Stomach (tissue), 8 donors: ENCODE measurements at regions not wholly inside any gene's neighbourhood (a gene's known extent, or its start where the extent isn't known, plus 50 kb on each side); places are given as distances from the start of the nearest gene placed in this dataset.

Source experiments
- DNase-seq, 2 donors: peaks; one replicate each; pipeline versions ENCODE4 v3.0.0 to v3.0.0-alpha.2; 2013 to 2019
- H3K27ac ChIP-seq, 5 donors: fragments of 200-600 bp in 4 of 5; sonication (generic) in 4 of 5; one replicate each; pipeline ENCODE4 v1.5.1; 2013 to 2019; ENCODE audit warnings: mild to moderate bottlenecking in 1 of 5, moderate library complexity in 1 of 5
- H3K27me3 ChIP-seq, 3 donors: fragments of 200-600 bp; sonication (generic); one replicate each; pipeline ENCODE4 v1.5.1; 2017 to 2019; ENCODE audit warnings: mixed run types in 1 of 3
- H3K36me3 ChIP-seq, 4 donors: fragments of 200-600 bp; sonication (generic); 1 replicate in 3 of 4; 2 replicates in 1 of 4; pipeline ENCODE4 v1.5.1; 2016 to 2019
- H3K4me1 ChIP-seq, 4 donors: fragments of 200-600 bp; sonication (generic); one replicate each; pipeline ENCODE4 v1.5.1; 2016 to 2019
- H3K4me3 ChIP-seq, 4 donors: fragments of 200-600 bp; sonication (generic) in 3 of 4; one replicate each; pipeline ENCODE4 v1.5.1; 2016 to 2019; ENCODE audit warnings: mild to moderate bottlenecking in 1 of 4
- H3K9me3 ChIP-seq, 4 donors: fragments of 200-600 bp; sonication (generic); one replicate each; pipeline ENCODE4 v1.5.1; 2016 to 2019
- EP300 ChIP-seq: sonication (generic); formaldehyde crosslinking; IDR thresholded peaks from one replicate; pipeline ENCODE4 v1.6.1; 2017; ENCODE audit warnings: antibody characterized with exemption
- POLR2A ChIP-seq, 4 donors: fragments of 450-650 bp; IDR thresholded peaks; one replicate each; pipeline ENCODE4 v1.6.1; 2016; ENCODE audit warnings: antibody characterized with exemption in 4 of 4, control low read depth in 2 of 4, mild to moderate bottlenecking in 1 of 4, moderate library complexity in 1 of 4
- POLR2AphosphoS5 ChIP-seq, 3 donors: sonication (generic); formaldehyde crosslinking; IDR thresholded peaks; one replicate each; pipeline ENCODE4 v1.6.1; 2016; ENCODE audit warnings: antibody characterized with exemption in 3 of 3
- WGBS, 5 donors: extraction: QIAGEN DNeasy Blood & Tissue Kit in 3 of 5; methylation state at CpG; one replicate each; pipeline versions ENCODE4 v1.1.5 to v1.1.7; 2013 to 2018; 5-methylcytosine and 5-hydroxymethylcytosine counted together
- intact Hi-C: fragments of 100-400 bp; cut with DNase I; formaldehyde crosslinking; loops from one replicate; pipeline ENCODE4 v1.15.1; 2023; ENCODE audit warnings: low total_unique reads
- TF ChIP-seq, protein P1 (sequence below), 7 experiments: fragments of 450-650 bp in 4 of 7; fragments of 200-600 bp in 3 of 7; sonication (generic) in 3 of 7; IDR thresholded peaks; one replicate each; pipeline ENCODE4 v1.5.1; 2016 to 2019; ENCODE audit warnings: antibody characterized with exemption in 7 of 7, control low read depth in 2 of 7, mild to moderate bottlenecking in 1 of 7
- donor health status: healthy with polysubstance abuse.
- donor health status: Bipolar disorder and iron deficiency.
- donor health status: healthy.

GRCh38 chr1:60394436-60394835 is 320.9 kb upstream of the C1orf87 start:
- Histone ChIP-seq H3K9me3 (no peaks in the 10 kb centered on the region), H3K27ac (no peak overlapping the region), H3K36me3 (no peaks in the 10 kb centered on the region), H3K4me3 (no peak overlapping the region), H3K27me3 (no peaks in the 10 kb centered on the region), H3K4me1 (no peaks in the 10 kb centered on the region)
- DNase-seq: peak in 1 of 2 donors; percentile 7
- intact Hi-C loops: no loop called here
- 70 to 78% (median 75%) methylated on average over 3 of the region's 3 CpGs for WGBS, 5 donors
- TF ChIP-seq POLR2AphosphoS5 (IDR thresholded peaks at IDR 0.05): no peak
- TF ChIP-seq POLR2A (IDR thresholded peaks at IDR 0.05): no peak
- TF ChIP-seq EP300: no peak
- TF ChIP-seq, protein P1, sequence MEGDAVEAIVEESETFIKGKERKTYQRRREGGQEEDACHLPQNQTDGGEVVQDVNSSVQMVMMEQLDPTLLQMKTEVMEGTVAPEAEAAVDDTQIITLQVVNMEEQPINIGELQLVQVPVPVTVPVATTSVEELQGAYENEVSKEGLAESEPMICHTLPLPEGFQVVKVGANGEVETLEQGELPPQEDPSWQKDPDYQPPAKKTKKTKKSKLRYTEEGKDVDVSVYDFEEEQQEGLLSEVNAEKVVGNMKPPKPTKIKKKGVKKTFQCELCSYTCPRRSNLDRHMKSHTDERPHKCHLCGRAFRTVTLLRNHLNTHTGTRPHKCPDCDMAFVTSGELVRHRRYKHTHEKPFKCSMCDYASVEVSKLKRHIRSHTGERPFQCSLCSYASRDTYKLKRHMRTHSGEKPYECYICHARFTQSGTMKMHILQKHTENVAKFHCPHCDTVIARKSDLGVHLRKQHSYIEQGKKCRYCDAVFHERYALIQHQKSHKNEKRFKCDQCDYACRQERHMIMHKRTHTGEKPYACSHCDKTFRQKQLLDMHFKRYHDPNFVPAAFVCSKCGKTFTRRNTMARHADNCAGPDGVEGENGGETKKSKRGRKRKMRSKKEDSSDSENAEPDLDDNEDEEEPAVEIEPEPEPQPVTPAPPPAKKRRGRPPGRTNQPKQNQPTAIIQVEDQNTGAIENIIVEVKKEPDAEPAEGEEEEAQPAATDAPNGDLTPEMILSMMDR (IDR thresholded peaks at IDR 0.05): no peak

- 73 to 84% (median 82%) methylated on average over 3 of the region's 3 CpGs for WGBS, 5 donors
Measured at GRCh38 chr1:60390593-60391282, 317.2 kb upstream of the C1orf87 start.

GRCh38 chr1:60388092-60388987 is 314.8 kb upstream of the C1orf87 start:
- Histone ChIP-seq H3K36me3 (no peaks in the 10 kb centered on the region), H3K4me1 (no peaks in the 10 kb centered on the region), H3K27ac (no peak overlapping the region), H3K9me3 (no peaks in the 10 kb centered on the region), H3K4me3 (no peak overlapping the region), H3K27me3 (no peaks in the 10 kb centered on the region)
- TF ChIP-seq, protein P1 (IDR thresholded peaks at IDR 0.05): no peak
- no peak for TF ChIP-seq POLR2A (IDR thresholded peaks at IDR 0.05)
- no peak for TF ChIP-seq EP300
- TF ChIP-seq POLR2AphosphoS5 (IDR thresholded peaks at IDR 0.05): no peak
- peak in 1 of 2 donors; percentile 29 for DNase-seq
- intact Hi-C loops: no loop called here
- 55 to 68% (median 62%) methylated on average over 7 of the region's 7 CpGs for WGBS, 5 donors

More at GRCh38 chr1:60390593-60391282, 317.2 kb upstream of the C1orf87 start:
- no peak for DNase-seq
- Histone ChIP-seq H3K27ac (no peak overlapping the region), H3K9me3 (no peaks in the 10 kb centered on the region), H3K36me3 (no peaks in the 10 kb centered on the region), H3K27me3 (no peaks in the 10 kb centered on the region), H3K4me1 (no peaks in the 10 kb centered on the region), H3K4me3 (no peak overlapping the region)
- TF ChIP-seq EP300 (no peak), POLR2AphosphoS5 (IDR thresholded peaks at IDR 0.05) (no peak), POLR2A (IDR thresholded peaks at IDR 0.05) (no peak)
- TF ChIP-seq, protein P1 (IDR thresholded peaks at IDR 0.05): no peak
- intact Hi-C loops: no loop called here

- Histone ChIP-seq H3K27me3 (no peaks in the 10 kb centered on the region), H3K9me3 (no peaks in the 10 kb centered on the region), H3K27ac (no peak overlapping the region), H3K36me3 (no peaks in the 10 kb centered on the region), H3K4me3 (no peak overlapping the region), H3K4me1 (no peaks in the 10 kb centered on the region)
- TF ChIP-seq, protein P1 (IDR thresholded peaks at IDR 0.05): no peak
- TF ChIP-seq EP300 (no peak), POLR2AphosphoS5 (IDR thresholded peaks at IDR 0.05) (no peak), POLR2A (IDR thresholded peaks at IDR 0.05) (no peak)
- intact Hi-C loops: no loop called here
- 74 to 91% (median 86%) methylated on average over 2 of the region's 2 CpGs for WGBS, 5 donors
- no peak for DNase-seq
Measured at GRCh38 chr1:60387175-60387574, 313.6 kb upstream of the C1orf87 start.
